H1 (cell line): ENCODE measurements at regions not wholly inside any gene's neighbourhood (a gene's known extent, or its start where the extent isn't known, plus 50 kb on each side); places are given as distances from the start of the nearest gene placed in this dataset.

Source experiments
- CHD2 ChIP-seq: IDR thresholded peaks from 2 replicates; pipeline ENCODE4 v1.6.1; 2012; ENCODE audit warnings: low read length, improper control_type of control experiment
- CREB1 ChIP-seq: IDR thresholded peaks from 2 replicates; pipeline ENCODE4 v1.6.1; 2012; ENCODE audit warnings: inconsistent platforms
- EGR1 ChIP-seq: IDR thresholded peaks from 2 replicates; pipeline ENCODE4 v1.6.1; 2011; ENCODE audit warnings: low read depth, low read length, borderline replicate concordance
- EP300 ChIP-seq, 2 experiments: IDR thresholded peaks; 1 replicate in 1 of 2; 2 replicates in 1 of 2; pipeline ENCODE4 v1.6.1; 2011 to 2012; ENCODE audit warnings: low read depth in 2 of 2, low read length in 2 of 2, mild to moderate bottlenecking in 2 of 2, borderline replicate concordance in 1 of 2, inconsistent platforms in 1 of 2, moderate library complexity in 1 of 2
- EZH2 ChIP-seq: fragments of 200-600 bp; sonication (generic); IDR thresholded peaks from 2 replicates; pipeline ENCODE4 v1.7.1; 2012; ENCODE audit warnings: low read depth, mild to moderate bottlenecking, moderate library complexity, low read length, inconsistent platforms; ENCODE audit not compliant: severe bottlenecking
- KDM5A ChIP-seq: fragments of 200-600 bp; IDR thresholded peaks from 2 replicates; pipeline ENCODE4 v1.7.1; 2012; ENCODE audit warnings: mild to moderate bottlenecking, low read length, inconsistent platforms, mixed read lengths
- SRF ChIP-seq: IDR thresholded peaks from 2 replicates; pipeline ENCODE4 v1.6.1; 2011; ENCODE audit warnings: mild to moderate bottlenecking, low read depth, low read length, moderate library complexity
- TF ChIP-seq, protein P1 (sequence below): IDR thresholded peaks from 2 replicates; pipeline ENCODE4 v1.6.1; 2011; ENCODE audit warnings: low read depth, mild to moderate bottlenecking, low read length; ENCODE audit not compliant: insufficient read depth
- TF ChIP-seq, protein P2 (sequence below), 3 experiments: IDR thresholded peaks; 1 replicate in 2 of 3; 2 replicates in 1 of 3; pipeline versions ENCODE4 v1.5.1 to v1.6.1; 2011; ENCODE audit warnings: low read length in 3 of 3, mild to moderate bottlenecking in 3 of 3, inconsistent platforms in 2 of 3, low read depth in 1 of 3, moderate library complexity in 1 of 3; ENCODE audit not compliant: insufficient read depth in 1 of 3; ENCODE audit errors: control extremely low read depth in 1 of 3

DNA sequence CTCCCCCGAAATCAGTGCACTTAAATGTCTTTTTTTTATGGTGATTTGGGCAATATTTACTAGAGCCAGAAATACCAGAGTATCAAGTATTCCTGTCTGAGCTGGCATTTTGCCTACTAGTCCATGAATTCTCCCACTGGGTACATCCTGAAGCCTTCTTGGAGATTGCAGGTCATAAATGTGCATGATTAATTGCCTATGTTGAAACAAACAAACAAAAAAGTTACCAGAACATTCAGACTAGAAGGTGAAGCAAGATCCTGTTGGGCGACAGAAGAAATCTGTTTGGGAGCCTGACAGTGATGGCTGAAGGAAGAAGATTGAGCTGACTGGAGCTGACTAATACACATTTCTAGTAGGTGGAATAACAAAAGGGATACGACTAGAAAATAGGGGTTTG is 127.4 kb upstream of the NRIP1 start:
- TF ChIP-seq, protein P1, sequence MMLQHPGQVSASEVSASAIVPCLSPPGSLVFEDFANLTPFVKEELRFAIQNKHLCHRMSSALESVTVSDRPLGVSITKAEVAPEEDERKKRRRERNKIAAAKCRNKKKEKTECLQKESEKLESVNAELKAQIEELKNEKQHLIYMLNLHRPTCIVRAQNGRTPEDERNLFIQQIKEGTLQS, result no peak
- TF ChIP-seq, protein P2, sequence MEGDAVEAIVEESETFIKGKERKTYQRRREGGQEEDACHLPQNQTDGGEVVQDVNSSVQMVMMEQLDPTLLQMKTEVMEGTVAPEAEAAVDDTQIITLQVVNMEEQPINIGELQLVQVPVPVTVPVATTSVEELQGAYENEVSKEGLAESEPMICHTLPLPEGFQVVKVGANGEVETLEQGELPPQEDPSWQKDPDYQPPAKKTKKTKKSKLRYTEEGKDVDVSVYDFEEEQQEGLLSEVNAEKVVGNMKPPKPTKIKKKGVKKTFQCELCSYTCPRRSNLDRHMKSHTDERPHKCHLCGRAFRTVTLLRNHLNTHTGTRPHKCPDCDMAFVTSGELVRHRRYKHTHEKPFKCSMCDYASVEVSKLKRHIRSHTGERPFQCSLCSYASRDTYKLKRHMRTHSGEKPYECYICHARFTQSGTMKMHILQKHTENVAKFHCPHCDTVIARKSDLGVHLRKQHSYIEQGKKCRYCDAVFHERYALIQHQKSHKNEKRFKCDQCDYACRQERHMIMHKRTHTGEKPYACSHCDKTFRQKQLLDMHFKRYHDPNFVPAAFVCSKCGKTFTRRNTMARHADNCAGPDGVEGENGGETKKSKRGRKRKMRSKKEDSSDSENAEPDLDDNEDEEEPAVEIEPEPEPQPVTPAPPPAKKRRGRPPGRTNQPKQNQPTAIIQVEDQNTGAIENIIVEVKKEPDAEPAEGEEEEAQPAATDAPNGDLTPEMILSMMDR (IDR thresholded peaks at IDR 0.05; ENCODE audit: control extremely low read depth in 1 of 3, insufficient read depth in 1 of 3, low read depth in 1 of 3, low read length in 3 of 3), result no peak
- TF ChIP-seq SRF, result no peak
- TF ChIP-seq EGR1, result no peak
- TF ChIP-seq KDM5A, result no peak
- no peak for TF ChIP-seq EP300 (IDR thresholded peaks at IDR 0.05; ENCODE audit: borderline replicate concordance in 1 of 2, low read depth in 2 of 2, low read length in 2 of 2)
- no peak for TF ChIP-seq CHD2
- no peak for TF ChIP-seq EZH2
- no peak for TF ChIP-seq CREB1
